SU-DHL-6 (cell line): ENCODE measurements at regions not wholly inside any gene's neighbourhood (a gene's known extent, or its start where the extent isn't known, plus 50 kb on each side); places are given as distances from the start of the nearest gene placed in this dataset.

Experiments used
- CTCF ChIP-seq: fragments of 200-600 bp; sonication (generic); IDR thresholded peaks from one replicate; pipeline ENCODE4 v1.5.1; 2017; ENCODE audit warnings: antibody characterized with exemption, mild to moderate bottlenecking, low read length, moderate library complexity; ENCODE audit not compliant: insufficient read depth, poor library complexity, severe bottlenecking
- EZH2phosphoT487 ChIP-seq: fragments of 200-600 bp; sonication (generic), shearing (Covaris generic); conservative IDR thresholded peaks from 2 replicates; pipeline ENCODE4 v1.6.1; 2018; ENCODE audit warnings: mild to moderate bottlenecking, antibody characterized with exemption, low read length, moderate library complexity, mixed read lengths

GRCh38 chr1:213560226-213560625, 427.5 kb upstream of the PROX1 start:
- TF ChIP-seq CTCF, result no peak
- TF ChIP-seq EZH2phosphoT487, result no peak
